ENCODE measurements at regions not wholly inside any gene's neighbourhood (a gene's known extent, or its start where the extent isn't known, plus 50 kb on each side); places are given as distances from the start of the nearest gene placed in this dataset.
"Not testable (repeated sequence)": the region's sequence is repeated elsewhere in the genome, so short reads cannot be mapped to it uniquely, and the experiment has no call there.

- DNase-seq (ENCODE audit: low read depth in 2 of 2): no peak
Observed at GRCh38 chr7:113030489-113030888, 56.1 kb downstream of the GPR85 start.

- no peak for DNase-seq (ENCODE audit: low read depth in 2 of 2)
Observed at GRCh38 chr7:113026941-113027340, 59.7 kb downstream of the GPR85 start.

- not testable (repeated sequence) for DNase-seq (ENCODE audit: low read depth in 2 of 2)
Observed at GRCh38 chr7:113017144-113017857, 69.3 kb downstream of the GPR85 start.

GRCh38 chr7:113015034-113015645 lies 71.5 kb downstream of the GPR85 start:
- DNase-seq (ENCODE audit: low read depth in 2 of 2): peak in 1 of 2 experiments; percentile 2

GRCh38 chr7:113013761-113014449 lies 72.7 kb downstream of the GPR85 start:
- DNase-seq (ENCODE audit: low read depth in 2 of 2): no peak

- DNase-seq (ENCODE audit: low read depth in 2 of 2): not testable (repeated sequence)
Observed at GRCh38 chr7:113012862-113013261, 73.8 kb downstream of the GPR85 start.

- DNase-seq (ENCODE audit: low read depth in 2 of 2): no peak
Observed at GRCh38 chr7:113010377-113010776, 76.2 kb downstream of the GPR85 start.

- DNase-seq (ENCODE audit: low read depth in 2 of 2): no peak
Observed at GRCh38 chr7:113008755-113009154, 77.9 kb downstream of the GPR85 start.

GRCh38 chr7:113004726-113005454 lies 81.7 kb downstream of the GPR85 start:
- DNase-seq (ENCODE audit: low read depth in 2 of 2): no peak

- no peak for DNase-seq (ENCODE audit: low read depth in 2 of 2)
Observed at GRCh38 chr7:113000316-113001020, 86.2 kb downstream of the GPR85 start.

GRCh38 chr7:112997831-112998230 lies 88.8 kb downstream of the GPR85 start:
- no peak for DNase-seq (ENCODE audit: low read depth in 2 of 2)

- no peak for DNase-seq (ENCODE audit: low read depth in 2 of 2)
Observed at GRCh38 chr7:112996331-112996871, 90.2 kb downstream of the GPR85 start.

GRCh38 chr7:112995059-112995824 lies 91.4 kb downstream of the GPR85 start:
- DNase-seq (ENCODE audit: low read depth in 2 of 2): peak in 1 of 2 experiments; percentile 23

- peak in 1 of 2 experiments; percentile 6 for DNase-seq (ENCODE audit: low read depth in 2 of 2)
Observed at GRCh38 chr7:112994656-112995055, 92.0 kb downstream of the GPR85 start.

- DNase-seq (ENCODE audit: low read depth in 2 of 2): no peak
Observed at GRCh38 chr7:112990624-112991023, 96.0 kb downstream of the GPR85 start.

GRCh38 chr7:112989531-112989930 lies 97.1 kb downstream of the GPR85 start:
- no peak for DNase-seq (ENCODE audit: low read depth in 2 of 2)

- DNase-seq (ENCODE audit: low read depth in 2 of 2): no peak
Observed at GRCh38 chr7:112987171-112987570, 99.5 kb downstream of the GPR85 start.

GRCh38 chr7:112986256-112987031 lies 100.2 kb downstream of the GPR85 start:
- DNase-seq (ENCODE audit: low read depth in 2 of 2): no peak

GRCh38 chr7:112985377-112985987 lies 101.1 kb downstream of the GPR85 start:
- DNase-seq (ENCODE audit: low read depth in 2 of 2): no peak
